Stomach smooth muscle (tissue), 2 donors: ENCODE measurements at regions not wholly inside any gene's neighbourhood (a gene's known extent, or its start where the extent isn't known, plus 50 kb on each side); places are given as distances from the start of the nearest gene placed in this dataset.

ENCODE experiments used
- H3K27ac ChIP-seq: one replicate; pipeline ENCODE4 v1.7.0; 2013; ENCODE audit warnings: mild to moderate bottlenecking, low read length, inconsistent platforms
- H3K27me3 ChIP-seq, 2 donors: one replicate each; pipeline ENCODE4 v1.7.0; 2013; ENCODE audit warnings: low read length in 2 of 2; ENCODE audit not compliant: insufficient read depth in 2 of 2, control insufficient read depth in 1 of 2
- H3K36me3 ChIP-seq, 2 donors: one replicate each; pipeline ENCODE4 v1.7.0; 2013; ENCODE audit warnings: low read length in 2 of 2; ENCODE audit not compliant: control insufficient read depth in 2 of 2, insufficient read depth in 2 of 2
- H3K4me1 ChIP-seq: one replicate; pipeline ENCODE4 v1.7.0; 2013; ENCODE audit warnings: low read length; ENCODE audit not compliant: control insufficient read depth, insufficient read depth
- H3K4me3 ChIP-seq, 2 donors: one replicate each; pipeline ENCODE4 v1.7.0; 2013; ENCODE audit warnings: low read length in 2 of 2
- H3K9ac ChIP-seq, 2 donors: one replicate each; pipeline ENCODE4 v1.7.0; 2013; ENCODE audit warnings: low read length in 2 of 2, mild to moderate bottlenecking in 1 of 2
- H3K9me3 ChIP-seq, 2 donors: one replicate each; pipeline ENCODE4 v1.7.0; 2013; ENCODE audit warnings: low read length in 2 of 2; ENCODE audit not compliant: control insufficient read depth in 2 of 2
- donor health status: healthy.
- donor health status: Pancreatic carcinoma.

- Histone ChIP-seq H3K4me1 (no peaks in the 10 kb centered on the region), H3K36me3 (no peaks in the 10 kb centered on the region), H3K4me3 (no peak overlapping the region), H3K9me3 (no peaks in the 10 kb centered on the region), H3K27me3 (no peaks in the 10 kb centered on the region), H3K27ac (no peak overlapping the region), H3K9ac (no peak overlapping the region)
These were observed 775.1 kb downstream of the FLRT2 start for GRCh38 chr14:86305058-86305457.

- Histone ChIP-seq H3K9ac (no peak overlapping the region), H3K4me3 (no peak overlapping the region), H3K4me1 (no peaks in the 10 kb centered on the region), H3K36me3 (no peaks in the 10 kb centered on the region), H3K27ac (no peak overlapping the region), H3K9me3 (no peaks in the 10 kb centered on the region), H3K27me3 (no peaks in the 10 kb centered on the region)
These were observed 770.0 kb downstream of the FLRT2 start for GRCh38 chr14:86299994-86300393.

- H3K9ac ChIP-seq = no peak overlapping the region
- H3K27me3 ChIP-seq = no peaks in the 10 kb centered on the region
- H3K27ac ChIP-seq = no peak overlapping the region
- no peaks in the 10 kb centered on the region for H3K4me1 ChIP-seq
- no peaks in the 10 kb centered on the region for H3K9me3 ChIP-seq
- H3K36me3 ChIP-seq = no peaks in the 10 kb centered on the region
- H3K4me3 ChIP-seq = no peak overlapping the region
These were observed 766.2 kb downstream of the FLRT2 start for GRCh38 chr14:86296173-86296572.

GRCh38 chr14:86288336-86288735 is 758.4 kb downstream of the FLRT2 start:
- H3K27me3 ChIP-seq = no peaks in the 10 kb centered on the region
- H3K9ac ChIP-seq = no peak overlapping the region
- no peak overlapping the region for H3K4me3 ChIP-seq
- H3K36me3 ChIP-seq = no peaks in the 10 kb centered on the region
- H3K9me3 ChIP-seq = no peaks in the 10 kb centered on the region
- H3K4me1 ChIP-seq = no peaks in the 10 kb centered on the region
- H3K27ac ChIP-seq = no peak overlapping the region

GRCh38 chr14:86279405-86279804 is 749.5 kb downstream of the FLRT2 start:
- Histone ChIP-seq H3K36me3 (no peaks in the 10 kb centered on the region), H3K27me3 (no peaks in the 10 kb centered on the region), H3K27ac (no peak overlapping the region), H3K4me3 (no peak overlapping the region), H3K9ac (no peak overlapping the region), H3K4me1 (no peaks in the 10 kb centered on the region), H3K9me3 (no peaks in the 10 kb centered on the region)

GRCh38 chr14:86257973-86258372 is 728.0 kb downstream of the FLRT2 start:
- H3K27me3 ChIP-seq = no peaks in the 10 kb centered on the region

GRCh38 chr14:86243158-86243557 is 713.2 kb downstream of the FLRT2 start:
- Histone ChIP-seq H3K4me3 (no peak overlapping the region), H3K27me3 (no peaks in the 10 kb centered on the region), H3K36me3 (no peaks in the 10 kb centered on the region), H3K9me3 (no peaks in the 10 kb centered on the region), H3K4me1 (no peaks in the 10 kb centered on the region), H3K27ac (no peak overlapping the region), H3K9ac (no peak overlapping the region)

More at GRCh38 chr14:86257973-86258372, 728.0 kb downstream of the FLRT2 start:
- no peak overlapping the region for H3K27ac ChIP-seq
- no peaks in the 10 kb centered on the region for H3K9me3 ChIP-seq
- no peak overlapping the region for H3K4me3 ChIP-seq
- no peak overlapping the region for H3K9ac ChIP-seq
- H3K4me1 ChIP-seq = no peaks in the 10 kb centered on the region
- no peaks in the 10 kb centered on the region for H3K36me3 ChIP-seq

- no peak overlapping the region for H3K9ac ChIP-seq
- H3K27ac ChIP-seq = no peak overlapping the region
- peaks cover 0 to 4% of the 10 kb centered on the region in 2 donors for H3K9me3 ChIP-seq
- H3K36me3 ChIP-seq = no peaks in the 10 kb centered on the region
- no peaks in the 10 kb centered on the region for H3K4me1 ChIP-seq
- H3K4me3 ChIP-seq = no peak overlapping the region
- H3K27me3 ChIP-seq = no peaks in the 10 kb centered on the region
These were observed 707.8 kb downstream of the FLRT2 start for GRCh38 chr14:86237733-86238132.

GRCh38 chr14:86221755-86222154 is 691.8 kb downstream of the FLRT2 start:
- no peaks in the 10 kb centered on the region for H3K36me3 ChIP-seq
- H3K9me3 ChIP-seq = no peaks in the 10 kb centered on the region
- H3K4me3 ChIP-seq = no peak overlapping the region
- no peaks in the 10 kb centered on the region for H3K27me3 ChIP-seq
- H3K27ac ChIP-seq = no peak overlapping the region
- no peak overlapping the region for H3K9ac ChIP-seq
- no peaks in the 10 kb centered on the region for H3K4me1 ChIP-seq

GRCh38 chr14:86221000-86221399 is 691.1 kb downstream of the FLRT2 start:
- Histone ChIP-seq H3K27me3 (no peaks in the 10 kb centered on the region), H3K4me1 (no peaks in the 10 kb centered on the region), H3K9me3 (no peaks in the 10 kb centered on the region), H3K4me3 (no peak overlapping the region), H3K36me3 (no peaks in the 10 kb centered on the region), H3K9ac (no peak overlapping the region), H3K27ac (no peak overlapping the region)

GRCh38 chr14:86217523-86217922 is 687.6 kb downstream of the FLRT2 start:
- no peak overlapping the region for H3K4me3 ChIP-seq
- no peak overlapping the region for H3K27ac ChIP-seq
- H3K4me1 ChIP-seq = no peaks in the 10 kb centered on the region
- H3K27me3 ChIP-seq = no peaks in the 10 kb centered on the region
- no peaks in the 10 kb centered on the region for H3K36me3 ChIP-seq
- H3K9me3 ChIP-seq = no peaks in the 10 kb centered on the region
- H3K9ac ChIP-seq = no peak overlapping the region
